Retinal pigment epithelial cell (primary cell): ENCODE measurements at regions not wholly inside any gene's neighbourhood (a gene's known extent, or its start where the extent isn't known, plus 50 kb on each side); places are given as distances from the start of the nearest gene placed in this dataset.
A peak's percentile ranks its signal among the peaks of the same experiment; 100 is the strongest.

ENCODE experiments used
- DNase-seq: peaks from one replicate; pipeline ENCODE4 v3.0.0-alpha.2; 2010; ENCODE audit warnings: low read depth
- H3K4me3 ChIP-seq: 2 replicates; pipeline ENCODE4 v1.5.1; 2011; ENCODE audit warnings: mild to moderate bottlenecking, low read length, control low read depth, moderate library complexity
- TF ChIP-seq, protein P1 (sequence below): conservative IDR thresholded peaks from 2 replicates; pipeline ENCODE4 v1.5.1; 2011; ENCODE audit warnings: low read depth, low read length, control low read depth, inconsistent platforms

DNA sequence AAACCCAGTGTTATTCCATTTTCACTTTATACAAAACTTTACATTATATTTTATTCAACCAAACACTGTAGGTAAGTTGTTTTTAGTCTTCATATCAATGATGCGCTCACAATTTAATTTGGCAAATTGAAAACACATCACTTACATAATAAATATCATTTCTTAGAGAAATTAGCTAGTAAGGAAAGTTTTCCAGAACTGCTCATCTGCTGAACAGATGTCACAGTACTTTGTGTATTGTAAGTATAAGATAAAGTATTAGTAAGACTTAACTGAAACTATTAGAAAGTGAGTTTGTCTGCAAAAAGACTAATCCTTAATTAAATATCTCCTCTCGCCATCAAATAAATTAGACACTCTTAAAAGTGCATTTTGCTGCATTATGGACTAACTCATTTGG, 108.7 kb upstream of the PACRGL start:
- H3K4me3 ChIP-seq, result no peak overlapping the region
- TF ChIP-seq, protein P1, sequence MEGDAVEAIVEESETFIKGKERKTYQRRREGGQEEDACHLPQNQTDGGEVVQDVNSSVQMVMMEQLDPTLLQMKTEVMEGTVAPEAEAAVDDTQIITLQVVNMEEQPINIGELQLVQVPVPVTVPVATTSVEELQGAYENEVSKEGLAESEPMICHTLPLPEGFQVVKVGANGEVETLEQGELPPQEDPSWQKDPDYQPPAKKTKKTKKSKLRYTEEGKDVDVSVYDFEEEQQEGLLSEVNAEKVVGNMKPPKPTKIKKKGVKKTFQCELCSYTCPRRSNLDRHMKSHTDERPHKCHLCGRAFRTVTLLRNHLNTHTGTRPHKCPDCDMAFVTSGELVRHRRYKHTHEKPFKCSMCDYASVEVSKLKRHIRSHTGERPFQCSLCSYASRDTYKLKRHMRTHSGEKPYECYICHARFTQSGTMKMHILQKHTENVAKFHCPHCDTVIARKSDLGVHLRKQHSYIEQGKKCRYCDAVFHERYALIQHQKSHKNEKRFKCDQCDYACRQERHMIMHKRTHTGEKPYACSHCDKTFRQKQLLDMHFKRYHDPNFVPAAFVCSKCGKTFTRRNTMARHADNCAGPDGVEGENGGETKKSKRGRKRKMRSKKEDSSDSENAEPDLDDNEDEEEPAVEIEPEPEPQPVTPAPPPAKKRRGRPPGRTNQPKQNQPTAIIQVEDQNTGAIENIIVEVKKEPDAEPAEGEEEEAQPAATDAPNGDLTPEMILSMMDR, result no peak
- DNase-seq, result no peak

GRCh38 chr4:20592013-20592412, 108.2 kb upstream of the PACRGL start:
- DNase-seq, result no peak
- TF ChIP-seq, protein P1, result no peak
- no peak overlapping the region for H3K4me3 ChIP-seq

- no peak for DNase-seq
- TF ChIP-seq, protein P1, result no peak
- no peak overlapping the region for H3K4me3 ChIP-seq
Observed at GRCh38 chr4:20592663-20593062, 107.6 kb upstream of the PACRGL start.

GRCh38 chr4:20598626-20599025, 101.6 kb upstream of the PACRGL start:
- no peak overlapping the region for H3K4me3 ChIP-seq
- TF ChIP-seq, protein P1, result no peak
- DNase-seq, result no peak

- H3K4me3 ChIP-seq, result no peak overlapping the region
- TF ChIP-seq, protein P1, result no peak
- peak; percentile 72 for DNase-seq
Observed at GRCh38 chr4:20603671-20604313, 96.5 kb upstream of the PACRGL start.

GRCh38 chr4:20612313-20612712, 87.9 kb upstream of the PACRGL start:
- TF ChIP-seq, protein P1, result no peak
- H3K4me3 ChIP-seq, result no peak overlapping the region
- DNase-seq, result no peak

GRCh38 chr4:20614816-20615215, 85.4 kb upstream of the PACRGL start:
- TF ChIP-seq, protein P1, result no peak
- H3K4me3 ChIP-seq, result no peak overlapping the region
- DNase-seq, result no peak
